GM21381 (cell line): ENCODE measurements at regions not wholly inside any gene's neighbourhood (a gene's known extent, or its start where the extent isn't known, plus 50 kb on each side); places are given as distances from the start of the nearest gene placed in this dataset.

ENCODE experiments used
- ATAC-seq: cut with Tn5 transposase; IDR thresholded peaks from one replicate; pipeline ENCODE4 v1.9.1; 2021; ENCODE audit warnings: mild to moderate bottlenecking, moderate library complexity; ENCODE audit not compliant: unreplicated experiment

- ATAC-seq = no peak
These were observed 92.6 kb upstream of the LGALSL start for GRCh38 chr2:64361151-64361938.

GRCh38 chr2:64362562-64363026 is 91.4 kb upstream of the LGALSL start:
- ATAC-seq = no peak

- no peak for ATAC-seq
These were observed 90.8 kb upstream of the LGALSL start for GRCh38 chr2:64363140-64363539.

GRCh38 chr2:64363848-64364247 is 90.1 kb upstream of the LGALSL start:
- ATAC-seq = no peak

- ATAC-seq = no peak
These were observed 86.3 kb upstream of the LGALSL start for GRCh38 chr2:64367444-64368232.

GRCh38 chr2:64369706-64370105 is 84.3 kb upstream of the LGALSL start:
- no peak for ATAC-seq

GRCh38 chr2:64371727-64372126 is 82.2 kb upstream of the LGALSL start:
- ATAC-seq = no peak

- ATAC-seq = no peak
These were observed 79.3 kb upstream of the LGALSL start for GRCh38 chr2:64374686-64375085.

GRCh38 chr2:64376926-64377325 is 77.0 kb upstream of the LGALSL start:
- no peak for ATAC-seq

GRCh38 chr2:64379186-64379585 is 74.8 kb upstream of the LGALSL start:
- ATAC-seq = no peak

GRCh38 chr2:64380853-64381527 is 73.0 kb upstream of the LGALSL start:
- ATAC-seq = no peak

GRCh38 chr2:64383016-64383591 is 70.9 kb upstream of the LGALSL start:
- ATAC-seq = no peak

GRCh38 chr2:64383881-64384280 is 70.1 kb upstream of the LGALSL start:
- ATAC-seq = no peak

- no peak for ATAC-seq
These were observed 67.3 kb upstream of the LGALSL start for GRCh38 chr2:64386676-64387075.

- no peak for ATAC-seq
These were observed 63.4 kb upstream of the LGALSL start for GRCh38 chr2:64390586-64390985.

GRCh38 chr2:64391424-64391823 is 62.5 kb upstream of the LGALSL start:
- no peak for ATAC-seq

GRCh38 chr2:64391940-64392339 is 62.0 kb upstream of the LGALSL start:
- ATAC-seq = no peak

- no peak for ATAC-seq
These were observed 61.4 kb upstream of the LGALSL start for GRCh38 chr2:64392529-64392928.

GRCh38 chr2:64393383-64394010 is 60.5 kb upstream of the LGALSL start:
- no peak for ATAC-seq

GRCh38 chr2:64394153-64394552 is 59.8 kb upstream of the LGALSL start:
- ATAC-seq = no peak

GRCh38 chr2:64396001-64396400 is 58.0 kb upstream of the LGALSL start:
- ATAC-seq = no peak
